Activated T-cell treated with anti-CD3 and anti-CD28 coated beads, Interleukin-2, amount 50 U/mL, for 48 hours (primary cell): ENCODE measurements at regions not wholly inside any gene's neighbourhood (a gene's known extent, or its start where the extent isn't known, plus 50 kb on each side); places are given as distances from the start of the nearest gene placed in this dataset.

Experiments used
- DNase-seq, 2 experiments: peaks; one replicate each; pipeline ENCODE4 v3.0.0-alpha.2; 2020

DNA sequence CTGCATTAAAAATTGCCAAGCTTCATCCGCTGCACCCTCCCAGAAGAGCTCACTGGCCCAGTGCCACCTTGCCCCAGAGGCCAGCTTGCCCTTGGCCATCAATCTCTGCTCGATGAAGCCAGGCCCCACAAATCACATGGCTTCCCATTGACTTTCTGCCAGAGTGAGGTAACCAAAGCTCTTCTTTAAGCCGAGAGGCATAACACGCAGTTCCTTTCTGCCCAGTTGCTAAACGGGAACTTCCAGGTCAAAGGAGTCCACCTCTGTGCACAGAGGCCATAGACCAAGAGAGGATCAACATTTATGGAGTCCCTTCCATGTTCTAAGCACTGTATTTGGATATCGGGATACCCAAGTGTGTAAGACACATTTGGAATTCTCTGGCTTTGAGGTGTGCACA is 208.8 kb downstream of the KIF4B start:
- no peak for DNase-seq

DNA sequence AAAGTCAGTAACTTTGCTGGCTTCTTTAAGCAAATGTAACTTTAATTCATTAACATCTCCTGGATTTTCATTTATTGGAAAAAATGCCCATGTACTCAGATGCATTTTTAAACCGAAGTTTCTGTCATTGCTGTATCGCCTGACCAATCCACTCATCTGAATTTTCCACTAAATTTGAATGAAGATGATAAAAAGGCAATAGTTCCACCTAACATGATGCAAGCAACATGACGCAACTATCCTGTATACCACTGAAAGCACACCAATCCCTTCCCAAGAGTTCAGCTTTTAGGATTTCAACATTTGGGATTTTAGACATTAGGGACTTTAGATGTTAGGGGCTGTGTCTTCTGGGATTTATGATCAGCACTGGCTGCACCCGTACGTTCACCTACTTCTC is 215.6 kb downstream of the KIF4B start:
- DNase-seq = no peak

DNA sequence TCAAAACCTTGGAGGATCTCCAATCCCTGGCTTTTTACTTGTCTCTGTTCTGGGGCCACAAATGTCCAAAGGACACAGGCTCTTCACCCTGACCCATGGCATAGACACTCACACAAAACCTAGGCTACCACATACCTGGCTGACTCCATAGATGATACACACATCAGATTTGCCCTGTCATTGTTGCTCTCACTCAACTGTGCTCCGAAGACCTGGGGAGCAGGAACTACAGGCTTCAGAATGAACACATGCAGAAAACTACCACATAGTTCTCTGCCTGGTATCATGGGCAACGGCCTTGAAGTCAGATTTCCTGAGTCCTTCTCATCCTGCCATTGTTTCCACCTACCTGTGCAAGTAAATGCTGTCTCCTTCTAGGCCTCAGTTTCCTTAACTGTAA is 226.2 kb downstream of the KIF4B start:
- DNase-seq = no peak

DNA sequence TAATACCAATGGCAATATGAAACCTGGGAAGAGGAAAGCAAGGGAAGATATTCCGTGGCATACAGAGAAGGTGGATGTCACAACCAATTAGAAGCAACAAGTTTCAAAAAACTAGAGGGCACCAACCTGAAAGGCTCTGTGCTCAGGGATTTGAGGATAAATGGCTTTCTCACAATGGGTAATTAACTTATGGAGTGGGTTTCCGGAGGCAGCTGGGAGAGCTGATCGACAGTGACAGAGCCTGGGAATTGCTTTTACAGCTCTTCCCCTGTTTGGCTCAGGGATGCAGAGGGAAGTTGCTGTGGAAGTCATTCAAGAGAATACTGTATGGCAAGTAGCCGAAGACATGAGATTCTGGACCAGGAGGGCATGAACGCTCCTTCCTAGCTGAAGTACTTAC is 237.0 kb downstream of the KIF4B start:
- no peak for DNase-seq

DNA sequence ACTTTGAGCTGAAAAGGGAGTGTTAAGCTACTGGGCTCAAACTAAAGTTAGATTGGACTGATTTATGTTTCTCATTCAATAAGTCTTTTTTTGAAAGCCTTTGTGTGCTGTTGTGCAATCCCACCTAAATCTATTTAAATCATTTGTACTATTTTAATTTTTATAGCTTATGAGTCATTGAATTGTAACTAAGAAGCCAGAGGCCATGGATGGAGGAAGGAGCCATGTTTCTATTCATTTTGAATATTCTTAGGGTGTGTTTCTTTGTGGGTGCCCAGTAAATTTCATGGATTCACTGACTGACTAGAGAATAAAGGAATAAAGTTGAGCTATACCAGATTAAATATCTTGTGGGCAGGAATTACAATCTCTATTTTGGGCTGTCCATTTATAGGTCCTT is 238.5 kb downstream of the KIF4B start:
- DNase-seq = no peak

DNA sequence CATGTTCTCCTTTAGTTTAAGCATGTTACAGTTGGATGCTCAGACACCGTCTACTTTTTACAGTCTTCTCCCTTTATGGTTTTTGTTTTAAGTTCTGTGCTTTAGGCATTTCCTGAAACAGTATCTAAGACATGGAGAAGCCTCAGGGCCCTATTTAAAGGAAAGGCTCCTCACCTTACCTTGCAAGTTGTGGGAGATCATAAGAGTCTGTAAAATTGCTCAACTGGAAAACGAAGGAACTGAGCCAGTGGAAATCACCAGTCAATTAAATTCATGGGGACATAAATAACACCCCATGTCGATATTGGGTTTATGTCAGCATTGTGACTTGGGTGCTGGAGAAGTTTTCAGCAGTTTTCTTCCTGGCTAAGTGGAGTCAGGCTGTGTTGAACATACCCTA is 239.2 kb downstream of the KIF4B start:
- DNase-seq = no peak

DNA sequence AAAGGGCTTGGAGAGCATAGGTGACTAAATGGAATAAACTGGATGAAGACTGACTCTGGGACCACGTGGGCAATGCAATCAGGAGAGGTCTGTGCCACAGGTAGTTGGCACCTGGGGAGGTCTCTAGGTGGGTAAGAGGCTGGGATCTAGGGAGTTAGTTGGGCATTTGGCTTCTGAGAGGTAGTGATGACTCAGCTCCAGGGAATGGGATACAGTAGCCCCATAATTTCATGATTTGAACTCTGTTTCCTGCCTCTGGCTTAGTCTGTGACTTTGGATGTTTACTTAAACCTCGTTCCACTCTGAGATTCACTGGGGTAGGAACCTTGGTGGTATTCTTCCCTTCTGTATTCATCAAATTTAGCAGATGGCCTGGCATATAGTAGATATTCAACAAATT is 240.8 kb downstream of the KIF4B start:
- no peak for DNase-seq

DNA sequence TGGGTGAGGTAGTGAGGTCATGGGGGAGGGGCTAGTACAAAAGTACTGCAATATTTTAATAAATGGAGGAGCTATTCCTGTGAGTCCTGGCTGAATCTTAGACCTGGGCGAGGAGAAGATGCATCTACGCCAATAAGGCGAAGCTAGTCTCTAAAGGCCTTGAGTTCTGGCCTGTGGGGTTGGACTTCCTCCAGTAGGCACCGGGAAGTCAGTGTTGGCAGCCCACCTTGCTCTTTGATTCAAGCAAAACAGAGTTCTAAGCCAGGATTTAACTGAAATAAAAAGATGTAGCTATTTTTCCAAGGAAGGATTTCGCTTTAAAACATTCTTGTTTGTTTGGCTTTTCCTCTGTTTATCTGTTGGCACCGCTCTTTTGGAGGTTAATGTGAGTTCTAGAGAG is 244.6 kb downstream of the KIF4B start:
- no peak for DNase-seq

DNA sequence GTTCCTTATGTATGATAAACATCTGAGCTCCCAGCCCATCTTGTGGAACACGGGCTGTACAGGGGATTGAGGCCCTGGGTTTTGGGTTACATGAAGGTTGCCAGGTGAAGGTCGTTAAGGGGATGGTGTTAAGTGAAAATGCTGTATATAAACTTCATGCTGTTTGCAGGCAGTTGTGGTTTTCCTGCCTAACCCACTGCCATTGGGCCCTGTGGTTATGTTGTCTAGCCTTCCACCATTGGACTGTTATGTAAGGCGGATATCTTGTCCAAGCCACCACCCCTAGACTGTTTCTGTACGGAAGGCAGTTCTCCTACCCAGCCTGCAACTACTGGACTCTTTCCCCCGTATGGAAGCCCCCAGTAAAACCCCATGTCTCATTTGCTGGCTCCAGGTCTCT is 246.1 kb downstream of the KIF4B start:
- DNase-seq = no peak

DNA sequence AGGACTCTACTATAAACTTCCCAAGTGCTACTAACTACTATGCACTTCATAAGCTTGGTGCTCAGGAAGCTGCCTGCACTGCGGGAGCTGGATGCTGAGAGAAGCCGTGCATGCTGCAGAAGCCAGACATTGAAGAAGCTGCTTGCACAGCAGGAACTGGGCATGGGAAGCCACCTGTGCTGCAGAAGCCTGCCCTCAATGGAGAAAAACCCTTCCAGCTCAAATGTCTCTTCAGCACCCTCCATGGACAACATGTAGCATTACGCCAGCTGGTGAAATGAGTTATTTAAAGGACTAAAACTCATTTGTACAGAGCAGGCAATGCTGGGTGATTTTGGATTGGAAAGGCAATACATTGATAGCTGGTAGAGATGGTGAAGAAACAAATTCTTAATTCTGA is 247.2 kb downstream of the KIF4B start:
- DNase-seq = no peak

DNA sequence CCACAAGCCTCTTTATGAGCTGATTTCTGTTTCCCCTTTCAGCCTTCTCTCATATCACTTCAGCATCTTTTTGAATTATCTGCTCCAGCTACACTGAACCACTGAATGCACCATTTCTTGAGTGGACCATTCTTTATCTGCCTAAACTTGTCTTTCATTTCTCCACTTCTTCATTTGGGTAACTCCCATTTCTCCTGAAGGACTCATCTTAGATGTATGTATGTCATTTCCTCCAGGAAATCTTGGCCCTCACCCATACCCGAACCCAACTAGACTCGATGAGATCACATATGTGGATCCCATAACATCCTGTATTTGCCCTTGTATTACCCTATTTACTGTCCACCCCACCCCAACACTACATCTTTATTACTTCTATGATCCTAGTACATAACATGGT is 249.8 kb downstream of the KIF4B start:
- DNase-seq = no peak

DNA sequence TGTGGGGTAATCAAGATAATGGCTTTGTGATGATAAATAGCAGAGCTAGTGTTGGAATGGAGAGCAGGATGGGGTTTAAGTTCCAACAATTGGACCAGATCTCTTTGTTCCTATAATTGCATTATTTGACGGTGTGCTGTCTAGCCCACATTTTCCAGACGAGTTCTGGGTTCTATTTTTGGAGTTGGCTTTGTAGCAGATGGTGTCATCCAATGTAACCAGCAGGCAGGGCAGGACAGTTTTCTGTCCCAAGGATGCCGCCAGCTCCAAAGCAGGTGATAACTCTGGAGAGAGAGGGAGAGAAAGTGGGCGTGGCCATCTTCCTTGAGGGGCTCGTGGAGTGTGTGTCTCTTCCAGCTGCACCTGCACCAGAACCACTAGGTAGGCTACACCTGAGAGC is 251.3 kb downstream of the KIF4B start:
- DNase-seq = no peak

DNA sequence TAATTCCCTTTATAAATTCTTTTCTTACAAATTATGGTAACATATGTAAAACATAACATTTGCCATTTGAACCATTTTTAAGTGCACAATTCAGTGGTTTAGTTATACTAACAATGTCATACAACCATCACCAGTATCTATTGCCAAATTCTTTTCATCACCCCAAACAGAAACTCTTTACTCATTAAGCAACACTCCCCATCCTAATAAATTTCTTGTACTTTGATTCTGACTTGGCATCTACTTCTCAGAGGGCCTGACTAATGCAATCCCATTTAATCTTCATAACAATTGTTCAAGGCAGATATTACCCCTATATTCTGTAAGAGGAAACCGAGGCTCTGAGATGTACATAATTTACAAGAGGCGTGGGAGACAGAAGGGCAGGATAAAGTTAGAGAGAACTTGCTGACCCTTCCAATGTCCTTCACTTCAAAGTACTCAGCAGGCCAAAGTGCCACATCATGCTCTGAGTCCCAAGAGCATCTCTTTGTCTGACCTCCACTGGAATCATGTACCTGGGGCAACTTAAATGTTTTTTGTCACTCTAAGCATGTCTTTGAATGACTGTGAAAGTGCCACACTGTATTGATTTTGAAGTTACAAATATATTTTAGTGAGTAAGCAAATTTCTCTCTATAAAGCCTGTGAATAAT is 255.3 kb downstream of the KIF4B start:
- no peak for DNase-seq

DNA sequence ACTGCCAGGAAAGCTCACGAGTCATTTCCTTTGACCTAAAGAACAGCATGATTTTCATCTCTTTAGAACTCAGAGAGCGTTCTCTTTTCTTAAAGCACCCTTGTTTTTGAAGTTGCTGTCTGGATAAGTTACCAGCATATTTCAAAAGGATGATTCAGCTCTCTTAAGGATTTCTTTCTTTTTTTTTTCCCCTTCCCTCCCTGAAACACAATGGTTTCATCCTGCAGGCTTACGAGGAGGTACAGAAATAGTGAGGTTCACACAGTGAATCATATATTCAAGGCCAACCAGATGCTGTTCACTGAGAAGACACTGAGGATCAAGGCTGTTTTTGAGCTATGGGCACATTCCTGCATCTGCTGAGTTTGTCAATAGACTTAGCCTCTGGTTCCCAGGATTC is 257.2 kb downstream of the KIF4B start:
- no peak for DNase-seq

DNA sequence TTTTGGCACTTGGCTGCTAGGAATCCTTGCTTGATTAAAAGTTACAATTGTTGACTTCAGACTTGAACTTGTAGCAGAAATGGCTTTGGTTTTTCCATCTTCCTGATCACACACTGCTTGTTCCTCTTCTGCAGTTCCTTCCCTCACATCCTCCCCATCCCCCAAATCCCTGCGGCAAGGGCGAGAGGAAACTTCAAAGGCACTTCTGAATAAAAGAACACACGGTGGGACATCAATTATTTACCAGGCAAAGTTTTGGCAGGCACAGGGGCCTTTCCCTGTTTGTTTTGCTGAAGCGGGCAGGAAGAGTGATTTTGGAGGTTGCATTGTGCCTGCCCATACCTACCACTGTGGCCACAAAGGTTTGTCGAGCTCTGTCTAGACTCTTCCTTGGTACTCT is 260.9 kb downstream of the KIF4B start:
- no peak for DNase-seq

DNA sequence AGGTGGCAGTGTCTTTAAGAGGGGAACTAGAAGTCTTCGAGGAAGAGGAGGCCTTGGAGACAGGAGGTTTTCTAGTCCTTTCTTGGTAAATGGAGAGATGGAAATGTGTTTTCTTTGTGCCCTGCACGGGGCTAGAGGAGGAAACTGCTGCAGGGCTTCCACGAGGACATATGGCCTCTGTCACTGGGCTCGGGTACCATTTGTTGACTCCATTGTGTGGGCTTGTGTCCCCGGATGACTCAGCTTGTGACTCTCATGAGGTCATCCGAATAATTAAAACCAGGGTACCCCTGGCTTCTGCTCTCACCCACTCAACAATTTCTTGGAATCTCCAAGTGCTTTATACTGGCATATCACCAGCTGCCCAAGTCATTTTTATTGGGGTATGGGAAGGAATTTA is 261.7 kb downstream of the KIF4B start:
- DNase-seq = no peak

DNA sequence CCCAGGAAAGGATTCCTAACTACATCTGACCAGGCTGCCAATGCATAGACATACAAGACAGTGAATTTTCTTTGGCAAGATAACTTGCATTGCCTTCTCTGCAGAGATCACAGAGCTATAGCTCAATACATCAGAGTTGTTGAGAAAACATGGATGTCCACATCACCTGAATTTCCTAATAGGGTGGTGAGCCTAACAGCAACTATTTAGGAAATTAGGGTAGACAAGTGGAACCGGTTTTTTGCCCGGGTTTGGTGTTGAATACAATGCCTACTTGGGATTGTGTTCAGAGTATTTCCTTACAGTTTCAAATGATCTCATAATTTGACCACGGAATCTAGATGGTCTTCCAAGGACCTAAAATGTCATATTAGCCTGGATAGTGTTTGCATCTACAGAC is 262.7 kb downstream of the KIF4B start:
- no peak for DNase-seq

DNA sequence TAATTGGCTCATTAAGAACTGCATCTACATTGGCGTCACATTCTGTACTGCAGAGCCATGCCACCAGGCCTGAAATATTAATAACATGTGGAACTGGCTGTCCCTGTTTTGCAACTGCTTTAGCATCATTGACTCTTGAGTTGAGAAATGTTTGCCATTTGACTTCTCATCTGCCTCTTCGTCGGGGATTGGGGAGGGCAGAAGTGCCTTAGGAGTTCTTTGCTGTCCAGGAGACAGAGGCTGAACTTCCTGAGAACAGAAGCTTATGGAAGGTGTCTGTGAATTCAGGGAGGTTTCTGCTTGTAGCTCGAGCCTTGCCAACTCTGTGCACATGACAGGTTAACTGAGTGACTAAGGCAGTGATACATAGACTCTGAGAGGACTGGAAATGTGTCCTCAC is 265.0 kb downstream of the KIF4B start:
- no peak for DNase-seq

DNA sequence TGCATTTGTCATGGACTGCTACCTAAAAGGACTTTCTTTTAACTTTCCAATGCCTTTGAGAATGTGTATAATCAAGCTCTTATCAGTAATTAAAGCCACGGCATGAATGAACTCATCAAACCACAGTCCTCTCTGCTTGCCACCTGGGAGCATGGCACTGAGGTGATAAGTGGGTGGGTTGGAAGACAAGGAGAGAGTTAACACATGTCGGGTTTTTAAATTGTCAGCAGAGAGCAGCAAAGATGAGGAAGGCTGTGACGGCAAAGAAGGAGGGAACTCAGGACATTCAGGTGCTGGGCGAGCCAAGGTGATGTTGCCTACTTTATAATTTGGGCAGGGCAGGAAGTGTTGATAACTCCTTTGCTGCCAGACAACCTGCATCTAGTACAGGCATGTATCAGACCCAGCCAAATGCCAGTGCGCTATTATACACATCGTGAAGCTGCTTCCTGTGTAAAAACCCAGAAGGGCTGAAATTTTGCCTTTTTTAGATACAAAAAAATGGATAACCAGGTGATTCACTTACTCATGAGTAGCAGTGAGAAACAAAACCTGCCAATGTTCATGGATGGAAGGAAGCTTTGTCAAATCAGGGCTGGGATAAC is 269.1 kb downstream of the KIF4B start:
- DNase-seq = no peak

DNA sequence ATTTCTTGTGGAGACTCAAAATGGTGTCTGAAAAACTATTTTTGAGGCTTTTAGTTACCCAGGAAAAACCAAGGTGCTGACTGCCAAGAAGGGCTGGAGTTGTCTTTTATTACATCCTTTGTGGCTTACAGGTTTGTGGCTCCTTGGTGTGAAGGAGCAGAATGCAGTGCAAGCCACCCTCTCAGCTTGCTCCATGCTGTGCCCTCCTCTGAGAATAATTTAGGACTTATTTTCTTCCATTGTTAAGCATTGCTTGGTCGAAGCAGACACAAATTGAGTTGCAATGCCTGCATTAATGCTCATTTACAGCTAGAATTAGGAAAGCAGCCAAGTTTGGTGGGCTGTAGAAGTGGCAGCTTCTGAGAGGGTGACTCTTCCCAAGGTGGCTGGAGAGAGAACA is 272.2 kb downstream of the KIF4B start:
- DNase-seq = no peak

DNA sequence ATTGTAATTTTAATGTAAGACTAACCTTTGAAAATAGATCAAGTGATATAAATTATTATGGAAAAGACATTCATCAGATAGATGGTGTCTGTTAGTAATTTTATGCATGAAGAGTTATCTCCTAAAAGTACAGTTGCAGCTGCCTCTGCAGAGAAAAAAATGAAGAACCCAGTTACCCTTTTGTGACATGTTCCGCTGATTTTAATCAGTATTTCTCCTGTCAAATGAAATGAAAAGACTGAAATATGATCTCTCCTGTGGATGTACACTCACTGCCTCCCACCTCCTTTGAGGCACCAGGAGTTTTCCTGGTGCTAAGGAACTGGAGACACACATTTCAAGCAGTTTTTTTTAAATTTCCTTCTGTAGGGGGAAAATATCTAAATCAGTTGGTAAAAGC is 277.4 kb downstream of the KIF4B start:
- no peak for DNase-seq

DNA sequence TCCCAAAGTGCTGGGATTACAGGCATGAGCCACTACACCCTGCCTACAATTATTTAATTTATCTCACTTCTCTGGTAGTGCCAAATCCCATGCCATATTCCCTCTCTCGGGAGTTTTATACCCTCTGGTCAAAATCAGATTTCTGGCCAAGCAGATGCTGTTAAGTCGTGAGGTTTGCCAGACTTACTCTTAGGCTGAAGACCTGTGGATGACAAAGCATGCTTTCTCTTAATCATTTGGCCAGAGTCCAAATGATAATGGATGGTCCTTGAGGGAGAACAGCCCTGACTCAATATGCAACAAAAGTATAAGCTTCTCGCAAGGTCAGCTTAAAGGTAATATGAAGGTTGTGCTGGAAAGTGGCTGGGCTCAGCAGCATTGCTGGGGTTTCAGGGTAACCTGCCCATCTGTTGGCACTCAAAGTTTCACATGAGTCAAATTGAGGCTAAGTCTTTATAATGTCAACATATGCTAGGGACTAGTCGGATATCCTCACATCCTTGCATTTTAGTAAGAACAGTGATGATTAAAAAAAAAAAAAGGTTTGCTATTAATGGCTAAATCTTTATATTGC is 280.1 kb downstream of the KIF4B start:
- no peak for DNase-seq

DNA sequence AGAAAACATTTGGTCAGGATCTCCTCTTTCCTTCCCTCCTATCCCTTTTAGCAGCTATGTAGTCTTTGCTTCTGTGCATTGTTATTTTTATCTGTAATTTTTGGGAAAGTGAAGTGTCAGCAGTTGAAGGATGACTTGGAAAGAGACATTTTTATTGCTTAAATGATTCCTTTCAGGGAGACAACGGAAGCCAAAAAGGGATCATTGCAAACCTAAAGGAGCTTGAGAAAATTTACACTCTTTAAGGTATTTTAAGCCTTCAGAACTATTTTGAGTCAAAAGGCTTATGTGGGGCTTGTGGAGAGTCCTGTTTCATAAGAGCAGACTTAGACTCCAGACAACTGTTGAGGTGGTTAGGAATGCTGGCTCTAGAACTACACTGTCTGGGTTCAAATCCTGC is 281.6 kb downstream of the KIF4B start:
- no peak for DNase-seq

DNA sequence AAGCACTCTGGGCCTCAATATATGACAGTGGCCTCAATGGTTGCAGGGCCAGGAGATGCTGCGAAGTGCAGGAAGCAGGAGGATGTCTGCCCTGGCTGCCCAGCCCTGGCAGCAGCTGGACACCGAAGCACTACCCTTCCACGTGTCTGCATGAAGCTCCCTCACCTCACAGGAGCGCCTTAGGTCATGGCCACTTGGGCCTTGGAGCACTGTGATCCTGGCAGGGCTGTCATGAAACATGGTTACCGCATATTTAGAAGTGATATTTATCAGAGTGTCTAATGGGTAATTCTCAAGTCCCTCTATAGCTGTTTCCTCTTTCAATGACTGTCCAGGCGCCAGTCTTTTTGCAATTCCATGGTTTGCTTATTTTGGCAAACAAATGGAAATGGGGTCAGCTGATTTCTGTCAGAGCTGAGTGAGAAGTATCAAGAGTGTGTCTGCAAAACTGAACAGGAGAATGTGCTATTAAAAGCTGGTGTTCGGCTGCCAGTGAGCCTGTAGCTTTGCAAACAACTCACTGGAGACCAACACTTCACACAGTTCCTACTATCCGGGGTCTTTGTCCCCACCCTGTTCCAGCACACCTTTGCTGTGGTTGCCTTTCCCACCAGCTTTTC is 285.9 kb downstream of the KIF4B start:
- DNase-seq = no peak

DNA sequence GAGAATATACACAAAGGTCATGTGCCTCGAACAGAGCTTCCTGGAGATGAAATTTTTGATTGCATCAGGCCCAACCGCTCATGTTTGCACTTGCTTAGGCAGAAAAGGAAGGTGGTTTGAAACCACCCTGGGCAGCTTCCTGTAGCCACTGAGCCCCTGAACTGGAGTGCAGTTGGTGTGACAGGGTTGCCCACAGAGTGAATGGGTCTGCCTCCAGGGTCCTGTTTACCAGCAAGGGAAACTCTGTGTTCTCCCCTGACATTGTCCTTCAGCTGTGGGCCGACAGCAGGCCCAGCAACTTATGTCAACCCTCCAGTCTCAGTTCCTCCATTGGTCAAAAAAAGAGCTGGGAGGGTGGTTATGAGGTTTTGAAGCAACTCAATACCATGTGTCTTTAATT is 289.6 kb downstream of the KIF4B start:
- DNase-seq = no peak
